HG02970 (cell line): ENCODE measurements at regions not wholly inside any gene's neighbourhood (a gene's known extent, or its start where the extent isn't known, plus 50 kb on each side); places are given as distances from the start of the nearest gene placed in this dataset.

ENCODE experiments used
- ATAC-seq: cut with Tn5 transposase; IDR thresholded peaks from one replicate; pipeline ENCODE4 v1.9.1; 2021; ENCODE audit warnings: mild to moderate bottlenecking, moderate library complexity, moderate number of reproducible peaks; ENCODE audit not compliant: unreplicated experiment, low FRiP score

GRCh38 chr6:44050872-44051505 is 76.3 kb downstream of the MRPL14 start:
- ATAC-seq: no peak

GRCh38 chr6:44049989-44050871 is 77.0 kb downstream of the MRPL14 start:
- no peak for ATAC-seq

- ATAC-seq: no peak
Observed at GRCh38 chr6:44049163-44049988, 77.9 kb downstream of the MRPL14 start.

DNA sequence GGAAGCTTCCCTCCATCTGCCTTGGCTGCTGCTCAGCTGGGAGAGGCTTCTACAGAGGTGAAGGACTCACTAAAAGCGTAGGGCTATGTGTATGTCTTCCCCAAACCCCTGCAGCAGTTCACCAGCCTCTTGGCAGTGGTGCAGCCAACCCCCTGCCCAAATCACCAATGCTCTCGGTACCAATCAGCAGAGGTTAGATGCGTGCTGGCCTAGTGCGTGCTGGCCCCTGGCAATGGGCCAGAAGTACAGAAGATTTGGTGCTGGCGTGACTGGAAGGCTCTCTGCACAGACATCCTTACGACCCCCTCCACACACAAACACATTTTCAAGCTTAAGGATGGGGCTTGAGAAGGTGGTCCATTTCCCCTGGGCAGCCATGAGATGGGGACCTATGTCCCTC is 79.0 kb downstream of the MRPL14 start:
- no peak for ATAC-seq

DNA sequence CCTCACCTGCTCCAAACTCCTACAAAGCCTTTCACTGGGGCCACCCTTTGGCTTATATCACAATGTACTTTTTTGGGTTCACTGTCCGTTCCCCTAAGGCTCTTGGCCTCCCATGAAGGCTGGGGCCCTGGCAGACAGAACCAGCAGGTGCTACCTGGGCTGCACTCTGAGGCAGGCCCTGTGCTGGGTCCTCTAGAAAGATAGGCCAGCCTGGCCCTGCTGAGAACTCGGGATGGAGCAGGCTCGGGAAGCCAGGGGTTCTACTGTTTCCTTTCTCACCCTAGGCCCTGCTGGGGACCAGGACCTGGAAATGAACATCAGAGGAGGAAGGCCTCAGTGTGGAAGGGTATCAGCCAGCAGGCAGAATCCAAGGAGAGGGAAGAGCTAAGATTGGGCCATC is 79.5 kb downstream of the MRPL14 start:
- no peak for ATAC-seq

DNA sequence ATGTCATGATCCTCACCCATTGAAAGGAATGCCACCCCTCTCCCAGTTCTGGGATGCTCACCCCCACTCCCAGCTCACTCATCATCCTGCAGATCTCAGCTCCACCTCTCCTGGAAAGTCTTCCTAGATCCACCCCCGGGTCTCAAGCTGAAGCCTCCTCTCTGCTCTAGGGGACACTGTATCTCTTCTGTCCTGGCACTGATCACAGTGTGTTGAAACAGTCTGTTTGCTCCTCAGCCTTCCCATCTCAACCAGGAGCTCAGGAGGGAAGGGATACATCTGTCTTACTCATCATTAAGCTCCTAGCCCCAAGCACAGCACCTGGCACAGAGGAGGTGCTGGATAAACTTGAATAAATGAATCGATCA is 80.1 kb downstream of the MRPL14 start:
- ATAC-seq: no peak

DNA sequence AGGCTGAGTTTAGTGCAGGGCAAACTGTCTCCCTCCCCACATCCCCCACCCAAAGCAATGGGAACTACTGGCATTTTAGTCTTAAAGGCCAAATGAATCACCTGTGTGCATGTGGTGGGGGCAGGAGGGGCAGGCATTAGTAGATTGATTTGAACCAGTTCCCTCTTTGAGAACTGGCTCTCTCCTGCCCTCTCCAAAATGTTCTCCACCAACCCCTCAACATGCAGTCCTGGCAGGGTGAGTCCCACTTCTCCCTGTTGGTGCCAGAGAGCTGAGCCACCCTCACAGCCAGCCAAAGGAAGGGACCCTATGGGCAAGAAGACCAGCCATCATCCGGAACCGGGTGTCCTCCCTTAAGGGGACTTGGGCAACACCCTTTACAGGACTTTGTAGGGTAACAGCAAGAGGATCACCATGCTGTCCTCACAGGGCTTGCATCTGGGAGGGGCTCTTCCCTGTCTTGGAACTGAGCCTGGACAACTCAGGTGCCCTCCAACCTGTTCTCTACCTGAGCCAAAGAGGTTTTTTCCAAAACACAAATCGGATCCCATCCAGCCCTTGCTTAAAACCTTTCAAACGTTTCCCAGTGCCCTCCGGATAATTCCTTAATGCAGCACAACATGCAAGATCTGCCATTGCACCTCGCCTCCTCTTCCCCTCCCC is 80.6 kb downstream of the MRPL14 start:
- ATAC-seq: no peak

DNA sequence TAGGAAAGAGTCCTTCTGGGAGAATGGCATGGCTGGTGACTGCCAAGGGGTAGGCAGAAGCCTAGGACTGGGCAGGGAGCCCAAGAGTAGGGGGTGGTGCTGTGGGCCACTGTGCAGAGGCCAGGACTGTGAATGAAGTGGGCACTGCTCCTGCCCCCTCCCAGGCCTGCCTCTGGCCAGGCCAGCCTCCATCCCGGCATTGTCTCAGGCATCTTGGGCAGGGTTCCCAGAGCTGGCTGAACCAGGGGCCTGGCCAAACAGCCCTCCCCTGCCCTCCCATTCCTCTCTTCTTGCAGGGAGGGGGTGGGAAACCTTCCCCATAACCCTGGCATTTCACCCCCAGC is 81.6 kb downstream of the MRPL14 start:
- ATAC-seq: no peak

GRCh38 chr6:44044940-44045671 is 82.1 kb downstream of the MRPL14 start:
- no peak for ATAC-seq

DNA sequence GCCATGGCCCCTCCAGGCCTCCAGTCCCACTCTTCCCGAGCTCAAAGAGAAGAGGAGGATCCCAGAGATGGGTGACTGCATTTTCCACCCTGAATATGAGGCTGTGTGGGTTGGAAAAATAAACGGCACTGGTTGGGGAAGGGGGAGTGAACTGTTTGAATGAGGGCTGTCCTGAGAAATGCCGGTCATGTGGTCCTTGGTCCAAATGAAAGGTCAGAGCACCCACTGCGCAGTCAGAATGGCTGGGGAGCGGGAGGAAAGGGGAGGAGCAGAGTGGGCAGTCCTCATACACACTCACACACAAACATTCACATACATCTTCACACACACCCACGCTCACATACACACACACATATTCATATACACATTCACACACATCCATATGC is 83.1 kb downstream of the MRPL14 start:
- no peak for ATAC-seq

DNA sequence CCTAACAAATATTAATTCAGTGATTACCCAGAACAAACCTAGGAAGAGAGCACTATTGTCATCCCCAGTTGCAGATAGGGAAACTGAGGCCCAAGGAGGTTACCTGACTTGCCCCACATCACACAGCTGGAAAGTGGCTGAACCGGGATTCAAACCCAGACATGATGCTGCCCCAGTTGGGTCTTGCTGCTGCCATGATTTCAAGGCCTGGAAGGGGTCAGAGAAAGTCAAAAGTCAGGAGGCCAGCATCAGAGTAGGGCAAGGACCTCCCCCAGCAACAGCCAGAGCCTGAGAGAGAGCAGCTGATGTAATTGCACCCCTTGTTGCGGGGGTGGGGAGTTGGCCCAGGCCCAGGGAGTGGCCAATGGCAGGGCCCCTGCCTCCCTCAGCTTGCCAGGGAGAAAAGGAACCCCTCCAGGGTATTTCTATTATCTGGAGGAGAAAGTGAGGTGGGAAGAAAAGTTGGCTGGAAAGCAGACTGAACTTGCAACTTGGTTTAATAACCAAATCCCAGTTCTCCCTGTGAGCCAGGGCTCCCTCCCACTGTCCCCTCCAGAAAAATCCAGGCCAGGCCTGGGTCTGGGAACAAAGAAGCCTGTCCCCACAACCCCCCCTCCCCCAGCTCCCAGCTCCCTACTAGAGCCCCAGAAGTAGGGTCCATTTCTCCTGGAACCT is 83.6 kb downstream of the MRPL14 start:
- no peak for ATAC-seq

DNA sequence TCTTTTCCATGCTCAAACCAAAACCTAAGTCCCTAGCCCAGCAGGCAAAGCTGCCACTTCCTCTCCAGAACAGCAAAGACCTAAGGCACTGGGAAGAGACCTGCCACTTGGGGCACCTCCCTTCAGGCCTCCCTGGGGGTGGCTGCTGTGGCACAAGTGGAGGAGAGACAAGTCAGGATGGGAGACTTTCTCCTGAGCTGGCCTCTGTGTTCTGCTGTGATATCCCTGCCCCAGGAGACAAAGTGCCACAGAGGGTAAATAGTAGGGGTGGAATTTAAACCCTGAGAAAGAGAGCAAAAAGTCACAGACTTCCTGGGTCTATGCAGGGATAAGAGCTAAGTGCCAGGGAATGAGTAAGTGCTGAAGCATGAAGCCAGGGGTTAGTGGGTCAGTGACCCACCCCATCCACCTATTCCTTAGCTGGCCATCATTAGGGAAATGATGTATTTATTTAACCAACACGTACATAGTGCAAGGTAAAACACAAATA is 84.2 kb downstream of the MRPL14 start:
- no peak for ATAC-seq

DNA sequence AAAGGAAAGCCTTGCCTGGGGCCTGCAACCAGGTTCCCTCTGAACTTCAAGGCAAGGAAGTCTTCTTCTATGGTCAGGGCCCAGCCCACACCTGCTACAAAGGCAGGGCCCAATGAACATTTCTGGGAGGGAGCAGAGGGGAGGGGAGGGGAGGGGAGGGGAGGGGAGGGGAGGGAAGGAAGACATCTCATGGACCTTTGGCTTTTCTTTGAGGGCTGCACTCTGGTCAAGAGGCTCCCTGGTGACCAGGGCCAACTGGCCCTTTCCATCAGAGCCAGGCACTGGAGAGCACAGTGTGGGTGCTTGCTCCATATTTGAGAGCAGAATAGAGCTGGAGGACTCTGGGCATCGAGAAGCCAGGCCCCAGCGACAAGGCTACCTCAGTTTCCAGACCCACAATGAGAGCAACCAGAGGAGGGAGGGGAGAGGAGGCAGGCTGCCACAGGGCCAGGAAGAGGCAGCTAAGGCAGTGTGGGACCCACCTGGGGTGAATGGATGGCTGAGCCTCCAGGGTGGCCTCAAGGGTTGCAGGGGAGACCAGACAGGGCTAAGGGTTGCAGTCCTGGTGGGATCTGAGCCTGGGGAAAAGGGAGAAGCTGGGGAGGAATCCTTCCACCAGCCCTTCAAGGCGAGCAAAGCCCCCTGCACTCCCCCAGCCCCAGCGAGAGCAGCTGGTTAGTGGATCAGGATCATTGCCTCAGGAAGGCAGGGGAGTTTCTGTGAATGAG is 84.8 kb downstream of the MRPL14 start:
- ATAC-seq: no peak

DNA sequence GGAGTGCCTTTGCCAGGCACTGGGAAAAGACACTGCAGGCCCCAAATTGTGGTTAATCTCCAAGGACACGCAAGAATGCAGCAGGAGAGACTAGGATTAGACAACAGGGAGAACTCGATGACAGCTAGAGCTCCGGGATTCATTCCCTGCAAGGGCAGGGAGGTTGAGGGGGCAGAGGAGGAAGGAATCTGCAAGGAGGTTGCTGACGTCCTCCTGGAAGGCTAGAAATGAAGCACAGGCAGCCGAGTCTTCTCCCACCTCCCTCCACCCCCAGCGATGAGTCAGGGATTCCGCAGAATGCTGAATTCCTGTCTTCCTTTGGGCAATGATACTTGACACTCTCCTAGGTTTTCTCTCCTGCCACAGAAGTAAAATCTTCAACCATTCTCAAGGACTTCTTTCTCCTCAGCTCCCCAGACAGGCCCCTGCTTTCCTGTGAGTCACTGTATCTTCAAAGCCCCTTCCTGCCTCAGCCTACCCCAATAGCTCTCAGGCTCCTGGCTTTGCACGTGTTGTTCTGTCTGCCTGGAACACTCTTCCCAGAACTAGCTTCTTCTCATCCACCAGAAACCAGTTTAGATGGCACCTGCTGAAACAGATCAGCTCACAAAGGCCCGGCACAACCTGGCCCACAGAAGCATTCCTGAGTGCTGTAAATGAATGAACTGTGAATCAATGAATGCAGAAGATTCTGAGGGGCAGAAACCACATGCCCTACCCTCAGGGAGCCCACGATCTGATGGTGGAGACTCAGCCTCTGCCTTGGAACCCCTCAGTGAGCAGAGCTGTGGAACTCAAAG is 85.6 kb downstream of the MRPL14 start:
- no peak for ATAC-seq

DNA sequence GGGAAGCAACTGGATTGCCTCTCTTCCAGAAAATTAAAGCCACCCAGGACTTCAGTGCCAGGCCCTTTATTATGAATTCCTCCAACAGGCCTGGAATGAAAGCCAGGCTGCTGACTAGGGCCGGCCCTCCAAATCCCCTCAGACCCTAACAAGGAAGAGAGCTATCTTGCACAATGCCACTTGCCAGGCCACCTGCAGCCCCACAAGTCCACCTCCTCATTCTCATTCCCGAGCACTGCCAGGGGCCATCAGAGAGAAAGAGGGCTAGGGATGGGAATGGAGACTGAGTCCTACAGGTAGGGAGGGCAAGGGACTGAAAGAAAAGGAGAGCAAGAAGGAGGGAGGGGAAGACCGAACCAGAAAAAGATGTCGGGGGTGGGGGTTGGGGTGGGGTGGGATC is 86.5 kb downstream of the MRPL14 start:
- no peak for ATAC-seq

DNA sequence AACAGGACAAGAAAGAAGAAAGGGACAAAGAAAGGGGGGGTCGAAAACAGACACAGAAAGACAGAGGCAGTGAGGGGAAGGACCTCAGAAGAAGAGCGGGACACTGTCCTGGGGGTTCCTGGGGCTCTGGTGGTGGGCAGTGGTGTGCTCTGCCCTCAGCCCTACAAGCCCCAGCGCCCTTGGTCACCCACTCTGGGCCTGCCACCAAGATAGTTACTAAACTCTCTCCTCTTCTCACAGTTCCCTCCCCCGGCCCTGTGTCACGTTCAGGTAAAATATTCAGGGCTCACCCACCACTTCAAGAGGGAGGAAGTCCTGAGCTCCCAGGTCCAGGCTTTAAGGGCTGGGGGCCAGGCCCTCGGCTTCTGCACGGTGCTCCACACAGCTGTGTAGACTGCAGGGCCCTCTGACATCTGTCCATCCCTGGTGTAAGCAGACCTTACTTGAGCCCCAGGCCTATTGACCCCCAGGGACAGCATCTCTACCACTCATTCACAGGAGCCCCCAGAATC is 87.4 kb downstream of the MRPL14 start:
- ATAC-seq: no peak

DNA sequence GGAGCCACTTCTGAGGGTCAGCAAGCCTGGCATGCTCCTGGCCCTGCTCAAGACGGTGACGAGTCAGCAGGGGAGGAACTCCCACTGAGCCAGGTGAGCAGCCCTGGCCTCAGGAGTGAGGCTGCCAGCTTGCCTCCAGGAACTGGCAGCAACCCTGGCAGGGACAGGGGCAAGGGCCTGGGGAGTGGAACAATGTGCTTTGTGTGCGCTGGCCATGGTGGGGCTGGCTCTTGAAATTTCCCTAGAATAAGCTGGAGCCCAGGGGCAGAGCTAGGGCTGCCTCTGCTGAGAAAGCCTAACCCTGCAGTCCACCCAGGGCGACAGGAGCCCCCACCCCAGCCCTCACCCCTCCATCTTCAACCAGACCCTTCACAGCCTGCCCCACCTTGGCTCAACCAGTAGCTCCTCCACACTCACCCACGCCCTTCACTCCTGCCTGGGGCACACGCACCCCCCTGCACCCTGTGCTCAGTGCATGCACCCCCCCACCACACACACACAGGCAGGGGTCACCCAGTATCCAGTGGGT is 88.0 kb downstream of the MRPL14 start:
- no peak for ATAC-seq
